HG02642 (cell line): ENCODE measurements at regions not wholly inside any gene's neighbourhood (a gene's known extent, or its start where the extent isn't known, plus 50 kb on each side); places are given as distances from the start of the nearest gene placed in this dataset.
"Not testable (repeated sequence)": the region's sequence is repeated elsewhere in the genome, so short reads cannot be mapped to it uniquely, and the experiment has no call there.

Experiments used
- ATAC-seq: cut with Tn5 transposase; IDR thresholded peaks from one replicate; pipeline ENCODE4 v1.9.1; 2021; ENCODE audit warnings: mild to moderate bottlenecking; ENCODE audit not compliant: unreplicated experiment, poor library complexity

DNA sequence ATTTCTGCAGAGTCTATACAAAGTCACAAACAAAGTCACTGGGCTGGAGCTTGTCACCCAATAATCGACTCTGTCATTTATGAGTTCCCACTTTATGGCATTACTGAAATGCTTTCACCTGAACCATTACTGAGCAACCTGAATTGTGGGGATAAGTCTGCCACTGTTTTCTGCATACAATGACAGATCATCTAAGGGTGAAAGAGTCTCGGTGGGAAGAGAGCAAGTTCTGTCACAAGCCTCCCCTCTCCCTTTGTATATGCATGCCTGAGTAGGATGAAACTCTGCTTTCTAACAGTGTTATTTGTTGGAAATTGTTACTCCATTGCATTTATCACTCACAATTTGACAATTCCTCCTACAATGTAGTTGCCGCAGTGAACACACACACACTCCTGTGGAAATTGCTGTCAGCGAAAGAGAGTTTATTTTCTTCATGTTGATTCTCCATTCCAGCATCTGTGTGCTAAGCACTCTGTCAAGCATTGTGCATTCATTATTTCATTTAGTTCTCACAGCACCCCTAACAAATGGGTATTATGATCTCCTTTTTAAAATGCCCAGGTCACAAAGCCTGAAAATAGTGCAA is 1732.4 kb upstream of the CDH6 start:
- no peak for ATAC-seq

- not testable (repeated sequence) for ATAC-seq
Observed at GRCh38 chr5:29451004-29451403, 1742.5 kb upstream of the CDH6 start.

GRCh38 chr5:29414681-29415080 is 1778.8 kb upstream of the CDH6 start:
- ATAC-seq = no peak

DNA sequence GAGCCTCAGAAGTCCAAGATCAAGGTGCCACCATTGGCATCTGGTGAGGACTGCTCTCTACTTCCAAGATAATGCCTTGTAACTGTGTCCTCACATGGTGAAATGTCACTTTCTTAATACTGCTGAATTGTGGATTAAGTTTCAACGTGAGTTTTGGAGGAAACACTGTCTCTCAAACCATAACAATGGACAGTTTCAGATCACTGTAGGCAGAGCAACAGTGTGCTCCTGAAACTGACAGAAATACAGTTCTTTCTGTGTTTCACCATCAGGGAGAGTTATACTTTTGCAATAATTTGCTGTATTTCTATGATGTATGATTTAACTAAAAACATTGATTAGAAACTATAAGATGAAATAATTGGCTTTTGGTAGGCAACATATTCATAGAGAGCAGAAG is 1780.5 kb upstream of the CDH6 start:
- no peak for ATAC-seq

GRCh38 chr5:29402270-29402669 is 1791.2 kb upstream of the CDH6 start:
- ATAC-seq = no peak

- no peak for ATAC-seq
Observed at GRCh38 chr5:29389993-29390392, 1803.5 kb upstream of the CDH6 start.

- no peak for ATAC-seq
Observed at GRCh38 chr5:29387384-29387783, 1806.1 kb upstream of the CDH6 start.

GRCh38 chr5:29382780-29383179 is 1810.7 kb upstream of the CDH6 start:
- ATAC-seq = no peak

GRCh38 chr5:29380029-29380428 is 1813.5 kb upstream of the CDH6 start:
- ATAC-seq = no peak

DNA sequence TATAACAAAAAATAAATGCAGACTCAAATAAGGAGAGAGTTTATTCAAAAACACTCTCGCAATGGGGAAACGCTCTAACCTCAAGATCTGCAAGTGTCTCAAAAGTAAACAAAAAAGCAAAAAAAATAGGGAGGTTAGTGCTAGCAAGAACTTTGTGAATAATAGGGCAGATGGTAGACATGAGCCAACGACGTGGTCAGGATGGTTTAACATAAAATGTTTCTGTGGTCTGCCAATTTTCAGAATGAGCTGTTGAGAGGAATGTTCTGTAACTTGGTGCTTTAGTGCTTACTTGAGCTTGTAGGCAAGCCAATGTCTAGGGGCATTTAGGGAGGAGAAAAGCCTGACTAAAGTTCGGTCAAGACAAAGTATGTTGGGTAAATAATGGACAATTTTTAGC is 1813.9 kb upstream of the CDH6 start:
- no peak for ATAC-seq

DNA sequence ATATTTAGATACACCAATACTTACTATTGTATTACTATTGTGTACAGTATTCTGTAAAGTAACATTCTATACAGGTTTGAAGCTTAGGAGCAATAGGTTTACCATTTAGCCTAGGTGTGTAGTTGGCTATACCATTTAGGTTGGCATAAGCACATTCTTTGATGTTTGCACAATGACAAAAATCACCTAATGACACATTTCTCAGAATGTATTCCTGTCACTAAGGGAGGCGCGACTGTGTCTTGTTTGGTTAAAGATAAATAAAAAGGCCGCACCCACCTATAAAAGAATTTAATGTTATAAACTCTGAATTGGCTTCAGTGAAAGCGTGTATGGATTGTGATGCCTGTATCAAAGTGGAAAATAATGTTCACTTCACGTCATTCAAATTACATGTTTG is 1815.4 kb upstream of the CDH6 start:
- no peak for ATAC-seq

DNA sequence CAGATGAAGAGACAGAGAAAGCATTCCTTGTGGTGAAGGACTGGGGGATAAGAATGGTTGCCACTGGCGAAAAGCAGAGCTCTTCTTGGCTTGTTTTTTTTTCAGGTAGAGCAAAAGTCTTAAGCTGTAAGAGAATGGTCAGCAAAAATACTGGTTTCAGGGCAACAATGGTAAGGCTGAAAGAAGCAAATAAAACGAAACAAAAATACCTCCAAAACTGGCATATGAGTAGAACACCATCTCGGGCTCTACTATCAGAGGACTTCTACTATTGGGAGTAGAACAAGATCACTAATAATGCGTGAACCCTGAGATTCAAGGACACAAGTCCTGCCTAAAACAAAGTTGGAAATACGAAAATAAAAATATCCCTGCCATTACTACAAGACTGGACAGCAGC is 1823.2 kb upstream of the CDH6 start:
- ATAC-seq = no peak

GRCh38 chr5:29367176-29367833 is 1826.2 kb upstream of the CDH6 start:
- no peak for ATAC-seq

- ATAC-seq = no peak
Observed at GRCh38 chr5:29351170-29351569, 1842.3 kb upstream of the CDH6 start.

DNA sequence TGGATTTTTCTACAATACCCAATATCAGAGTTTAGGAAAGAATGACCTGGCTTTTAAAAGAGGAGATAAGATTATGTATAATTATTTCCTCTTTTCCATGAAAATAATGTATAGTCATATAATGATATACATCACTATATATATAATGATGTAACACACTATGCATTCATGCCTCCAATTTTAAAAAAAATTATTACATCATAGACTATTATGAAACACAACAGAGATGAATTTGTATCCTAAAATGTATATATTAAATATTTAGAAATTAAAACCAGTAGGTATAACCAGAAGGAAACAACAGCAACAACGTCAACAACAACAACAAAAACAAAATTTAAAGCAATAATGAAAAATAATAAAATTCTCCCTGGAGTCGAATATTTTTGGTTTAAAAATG is 1856.5 kb upstream of the CDH6 start:
- no peak for ATAC-seq

DNA sequence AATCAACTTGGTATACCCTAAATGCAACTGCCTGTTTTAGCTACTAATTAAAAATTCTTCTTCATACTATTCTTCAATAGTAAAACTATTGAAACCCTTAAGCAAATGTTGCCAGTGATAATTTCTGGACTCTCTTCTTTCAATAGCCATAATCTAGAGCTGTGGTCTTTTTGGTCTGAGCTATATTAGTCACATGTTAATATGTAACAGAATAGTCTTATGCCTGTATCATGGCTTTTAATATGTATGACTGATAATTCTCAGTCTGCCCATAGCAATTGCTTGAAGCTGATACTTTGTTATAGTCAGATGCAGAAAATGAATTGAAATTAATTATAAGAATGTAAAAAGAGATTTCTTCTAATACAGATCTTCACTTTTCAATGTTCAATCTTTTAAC is 1871.9 kb upstream of the CDH6 start:
- ATAC-seq = no peak

GRCh38 chr5:29309359-29309758 is 1884.1 kb upstream of the CDH6 start:
- no peak for ATAC-seq

DNA sequence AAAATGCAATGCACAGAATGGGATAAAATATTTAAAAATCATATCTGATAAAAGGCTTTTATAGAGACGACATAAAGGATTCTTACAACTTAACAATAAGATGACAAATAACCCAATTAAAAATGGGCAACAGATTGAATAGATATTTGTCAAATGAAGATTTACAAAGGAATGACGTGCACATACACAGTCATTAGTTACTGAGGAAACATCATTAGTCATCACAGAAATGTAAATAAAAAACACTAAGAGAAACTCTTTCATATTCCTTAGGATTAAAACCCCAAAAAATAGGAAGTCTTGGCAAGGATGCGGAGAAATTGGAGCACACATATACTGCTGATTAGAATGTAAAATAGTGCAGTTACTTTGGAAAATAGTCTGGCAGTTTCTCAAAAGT is 1886.0 kb upstream of the CDH6 start:
- no peak for ATAC-seq

DNA sequence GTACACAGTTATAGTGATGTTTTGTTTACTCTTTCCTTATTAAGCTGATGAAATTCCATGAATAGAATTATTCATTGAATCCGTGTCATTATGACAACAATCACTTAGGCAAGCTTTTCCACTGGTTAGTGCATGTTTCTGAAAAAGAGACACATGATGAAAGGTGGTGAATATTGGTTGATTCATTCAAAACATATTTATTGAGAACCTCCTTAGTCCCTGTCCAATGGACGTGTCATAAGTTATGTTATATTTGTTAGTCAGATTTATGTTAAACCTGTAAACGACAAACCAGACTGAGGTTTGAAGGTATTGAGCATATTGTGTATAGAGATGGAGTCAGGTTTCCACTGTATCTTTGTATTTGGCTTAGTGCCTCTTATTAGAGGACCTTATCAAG is 1888.9 kb upstream of the CDH6 start:
- ATAC-seq = no peak

GRCh38 chr5:29296548-29296947 is 1896.9 kb upstream of the CDH6 start:
- no peak for ATAC-seq

DNA sequence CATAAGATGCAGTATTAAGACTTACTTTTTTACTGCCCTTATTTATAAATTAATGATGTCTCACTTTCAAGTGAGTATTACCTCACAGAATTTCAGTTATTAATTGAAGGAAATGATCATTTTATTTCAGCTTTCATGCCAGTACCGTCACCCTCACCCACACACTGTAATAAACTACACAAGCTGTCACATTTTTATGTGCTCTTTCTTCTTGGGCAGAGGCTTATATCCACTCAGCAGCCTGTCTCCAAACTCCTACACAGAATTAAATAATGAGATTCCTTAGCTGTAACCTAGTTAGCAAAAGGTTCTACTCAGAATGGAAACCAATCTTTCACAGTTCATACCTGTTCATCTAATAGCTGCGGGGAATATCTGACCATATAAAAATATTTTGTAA is 1915.8 kb upstream of the CDH6 start:
- no peak for ATAC-seq

DNA sequence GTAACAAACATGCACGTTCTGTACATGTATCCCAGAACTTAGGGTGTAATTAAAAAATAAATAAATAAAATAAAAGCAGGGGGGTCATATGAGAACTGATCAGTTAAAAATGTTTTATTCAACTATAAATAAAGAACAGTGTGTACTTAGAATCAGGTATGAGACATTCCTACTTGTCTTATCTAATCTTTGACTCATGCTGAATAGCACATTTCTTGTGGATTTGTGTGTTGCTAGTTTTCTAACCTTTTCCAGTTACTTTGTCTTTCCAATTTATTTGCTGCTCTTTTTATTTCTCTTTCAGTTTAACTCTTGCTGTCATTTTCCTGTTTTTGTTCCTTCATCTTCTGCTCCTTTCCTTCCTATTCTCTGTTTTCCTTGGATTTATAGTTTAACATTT is 1917.1 kb upstream of the CDH6 start:
- ATAC-seq = no peak
